ENCODE measurements at regions not wholly inside any gene's neighbourhood (a gene's known extent, or its start where the extent isn't known, plus 50 kb on each side); places are given as distances from the start of the nearest gene placed in this dataset.

GRCh38 chr4:187183826-187184225 lies 460.2 kb upstream of the FAT1 start:
- Mint-ChIP-seq H3K27ac (no peak overlapping the region), H3K27me3 (no peaks in the 10 kb centered on the region), H3K9me3 (peaks cover 2 to 7% of the 10 kb centered on the region in 2 donors), H3K36me3 (ENCODE audit: insufficient read depth) (no peaks in the 10 kb centered on the region), H3K4me1 (ENCODE audit: low read depth in 2 of 2) (no peaks in the 10 kb centered on the region), H3K4me3 (no peak overlapping the region)
- ATAC-seq (replicated peaks) (no peak), DNase-seq (no peak)

GRCh38 chr4:187184508-187184907 lies 460.9 kb upstream of the FAT1 start:
- no peak for ATAC-seq (replicated peaks)
- peaks cover 5 to 7% of the 10 kb centered on the region in 2 donors for H3K9me3 Mint-ChIP-seq
- no peaks in the 10 kb centered on the region for H3K27me3 Mint-ChIP-seq
- no peak for DNase-seq
- no peak overlapping the region for H3K27ac Mint-ChIP-seq
- H3K36me3 Mint-ChIP-seq (ENCODE audit: insufficient read depth) = no peaks in the 10 kb centered on the region
- no peak overlapping the region for H3K4me3 Mint-ChIP-seq
- no peaks in the 10 kb centered on the region for H3K4me1 Mint-ChIP-seq (ENCODE audit: low read depth in 2 of 2)

- DNase-seq (no peak), ATAC-seq (replicated peaks) (no peak)
- H3K4me1 Mint-ChIP-seq (ENCODE audit: low read depth in 2 of 2) = no peaks in the 10 kb centered on the region
- peaks cover 5 to 15% of the 10 kb centered on the region in 2 donors for H3K9me3 Mint-ChIP-seq
- H3K4me3 Mint-ChIP-seq = no peak overlapping the region
- H3K27ac Mint-ChIP-seq = no peak overlapping the region
- H3K27me3 Mint-ChIP-seq = no peaks in the 10 kb centered on the region
- H3K36me3 Mint-ChIP-seq (ENCODE audit: insufficient read depth) = no peaks in the 10 kb centered on the region
Measured at GRCh38 chr4:187188118-187188517, 464.5 kb upstream of the FAT1 start.

- no peaks in the 10 kb centered on the region for H3K27me3 Mint-ChIP-seq
- no peak overlapping the region for H3K4me3 Mint-ChIP-seq
- no peaks in the 10 kb centered on the region for H3K36me3 Mint-ChIP-seq (ENCODE audit: insufficient read depth)
- H3K9me3 Mint-ChIP-seq = peaks cover 5 to 15% of the 10 kb centered on the region in 2 donors
- ATAC-seq (replicated peaks) = no peak
- no peak for DNase-seq
- no peak overlapping the region for H3K27ac Mint-ChIP-seq
- no peaks in the 10 kb centered on the region for H3K4me1 Mint-ChIP-seq (ENCODE audit: low read depth in 2 of 2)
Measured at GRCh38 chr4:187188741-187189140, 465.1 kb upstream of the FAT1 start.

- Mint-ChIP-seq H3K27me3 (no peaks in the 10 kb centered on the region), H3K36me3 (ENCODE audit: insufficient read depth) (no peaks in the 10 kb centered on the region), H3K9me3 (peaks cover 8 to 15% of the 10 kb centered on the region in 2 donors), H3K4me3 (no peak overlapping the region), H3K27ac (no peak overlapping the region), H3K4me1 (ENCODE audit: low read depth in 2 of 2) (no peaks in the 10 kb centered on the region)
- no peak for ATAC-seq (replicated peaks)
- no peak for DNase-seq
Measured at GRCh38 chr4:187190390-187190789, 466.7 kb upstream of the FAT1 start.

GRCh38 chr4:187191676-187192075 lies 468.0 kb upstream of the FAT1 start:
- DNase-seq (no peak), ATAC-seq (replicated peaks) (no peak)
- Mint-ChIP-seq H3K27me3 (no peaks in the 10 kb centered on the region), H3K4me1 (ENCODE audit: low read depth in 2 of 2) (no peaks in the 10 kb centered on the region), H3K27ac (no peak overlapping the region), H3K36me3 (ENCODE audit: insufficient read depth) (no peaks in the 10 kb centered on the region), H3K4me3 (no peak overlapping the region), H3K9me3 (peaks cover 8 to 15% of the 10 kb centered on the region in 2 donors)

- DNase-seq = no peak
- no peak overlapping the region for H3K4me3 Mint-ChIP-seq
- peaks cover 10 to 15% of the 10 kb centered on the region in 2 donors for H3K9me3 Mint-ChIP-seq
- no peak for ATAC-seq (replicated peaks)
- no peaks in the 10 kb centered on the region for H3K4me1 Mint-ChIP-seq (ENCODE audit: low read depth in 2 of 2)
- no peak overlapping the region for H3K27ac Mint-ChIP-seq
- no peaks in the 10 kb centered on the region for H3K27me3 Mint-ChIP-seq
- no peaks in the 10 kb centered on the region for H3K36me3 Mint-ChIP-seq (ENCODE audit: insufficient read depth)
Measured at GRCh38 chr4:187192266-187192665, 468.6 kb upstream of the FAT1 start.

GRCh38 chr4:187193141-187193540 lies 469.5 kb upstream of the FAT1 start:
- DNase-seq (no peak), ATAC-seq (replicated peaks) (no peak)
- Mint-ChIP-seq H3K27ac (no peak overlapping the region), H3K4me1 (ENCODE audit: low read depth in 2 of 2) (no peaks in the 10 kb centered on the region), H3K36me3 (ENCODE audit: insufficient read depth) (no peaks in the 10 kb centered on the region), H3K9me3 (peaks cover 8 to 9% of the 10 kb centered on the region in 2 donors), H3K4me3 (no peak overlapping the region), H3K27me3 (no peaks in the 10 kb centered on the region)

- DNase-seq (no peak), ATAC-seq (replicated peaks) (no peak)
- Mint-ChIP-seq H3K4me3 (no peak overlapping the region), H3K36me3 (ENCODE audit: insufficient read depth) (no peaks in the 10 kb centered on the region), H3K4me1 (ENCODE audit: low read depth in 2 of 2) (no peaks in the 10 kb centered on the region), H3K9me3 (peaks cover 7 to 9% of the 10 kb centered on the region in 2 donors), H3K27ac (no peak overlapping the region), H3K27me3 (no peaks in the 10 kb centered on the region)
Measured at GRCh38 chr4:187204389-187204918, 480.8 kb upstream of the FAT1 start.

- Mint-ChIP-seq H3K9me3 (peaks cover 12 to 13% of the 10 kb centered on the region in 2 donors), H3K36me3 (ENCODE audit: insufficient read depth) (no peaks in the 10 kb centered on the region), H3K4me1 (ENCODE audit: low read depth in 2 of 2) (no peaks in the 10 kb centered on the region), H3K27me3 (no peaks in the 10 kb centered on the region), H3K4me3 (no peak overlapping the region), H3K27ac (no peak overlapping the region)
- DNase-seq = no peak
- ATAC-seq (replicated peaks) = no peak
Measured at GRCh38 chr4:187207931-187208330, 484.3 kb upstream of the FAT1 start.

GRCh38 chr4:187208651-187209050 lies 485.0 kb upstream of the FAT1 start:
- ATAC-seq (replicated peaks) = no peak
- Mint-ChIP-seq H3K36me3 (ENCODE audit: insufficient read depth) (no peaks in the 10 kb centered on the region), H3K27me3 (no peaks in the 10 kb centered on the region)

GRCh38 chr4:187209921-187210613 lies 486.4 kb upstream of the FAT1 start:
- Mint-ChIP-seq H3K4me3 (no peak overlapping the region), H3K27me3 (no peaks in the 10 kb centered on the region), H3K4me1 (ENCODE audit: low read depth in 2 of 2) (no peaks in the 10 kb centered on the region), H3K9me3 (peaks cover 12 to 14% of the 10 kb centered on the region in 2 donors), H3K27ac (no peak overlapping the region), H3K36me3 (ENCODE audit: insufficient read depth) (no peaks in the 10 kb centered on the region)
- DNase-seq (no peak), ATAC-seq (replicated peaks) (no peak)

More at GRCh38 chr4:187208651-187209050, 485.0 kb upstream of the FAT1 start:
- H3K9me3 Mint-ChIP-seq = peaks cover 12 to 13% of the 10 kb centered on the region in 2 donors
- DNase-seq = no peak
- no peaks in the 10 kb centered on the region for H3K4me1 Mint-ChIP-seq (ENCODE audit: low read depth in 2 of 2)
- no peak overlapping the region for H3K27ac Mint-ChIP-seq
- no peak overlapping the region for H3K4me3 Mint-ChIP-seq

- H3K27me3 Mint-ChIP-seq = no peaks in the 10 kb centered on the region
- DNase-seq (no peak), ATAC-seq (replicated peaks) (no peak)
- H3K27ac Mint-ChIP-seq = no peak overlapping the region
- H3K9me3 Mint-ChIP-seq = peaks cover 10 to 33% of the 10 kb centered on the region in 2 donors
- no peaks in the 10 kb centered on the region for H3K36me3 Mint-ChIP-seq (ENCODE audit: insufficient read depth)
- no peaks in the 10 kb centered on the region for H3K4me1 Mint-ChIP-seq (ENCODE audit: low read depth in 2 of 2)
- no peak overlapping the region for H3K4me3 Mint-ChIP-seq
Measured at GRCh38 chr4:187212446-187213080, 488.9 kb upstream of the FAT1 start.

GRCh38 chr4:187215438-187215837 lies 491.8 kb upstream of the FAT1 start:
- peaks cover 0 to 32% of the 10 kb centered on the region in 2 donors for H3K9me3 Mint-ChIP-seq
- no peaks in the 10 kb centered on the region for H3K27me3 Mint-ChIP-seq
- DNase-seq = no peak
- no peak overlapping the region for H3K27ac Mint-ChIP-seq
- no peak overlapping the region for H3K4me3 Mint-ChIP-seq
- ATAC-seq (replicated peaks) = no peak
- no peaks in the 10 kb centered on the region for H3K4me1 Mint-ChIP-seq (ENCODE audit: low read depth in 2 of 2)
- no peaks in the 10 kb centered on the region for H3K36me3 Mint-ChIP-seq (ENCODE audit: insufficient read depth)
